WI38 (cell line): ENCODE measurements at regions not wholly inside any gene's neighbourhood (a gene's known extent, or its start where the extent isn't known, plus 50 kb on each side); places are given as distances from the start of the nearest gene placed in this dataset.

Experiments
- H3K4me3 ChIP-seq: 2 replicates; pipeline ENCODE4 v1.5.1; 2011; ENCODE audit warnings: low read depth, mild to moderate bottlenecking, control low read depth, low read length
- TF ChIP-seq, protein P1 (sequence below): IDR thresholded peaks from 2 replicates; pipeline ENCODE4 v1.5.1; 2012; ENCODE audit warnings: low read depth, mild to moderate bottlenecking, control low read depth, low read length

- H3K4me3 ChIP-seq: no peak overlapping the region
- TF ChIP-seq, protein P1, sequence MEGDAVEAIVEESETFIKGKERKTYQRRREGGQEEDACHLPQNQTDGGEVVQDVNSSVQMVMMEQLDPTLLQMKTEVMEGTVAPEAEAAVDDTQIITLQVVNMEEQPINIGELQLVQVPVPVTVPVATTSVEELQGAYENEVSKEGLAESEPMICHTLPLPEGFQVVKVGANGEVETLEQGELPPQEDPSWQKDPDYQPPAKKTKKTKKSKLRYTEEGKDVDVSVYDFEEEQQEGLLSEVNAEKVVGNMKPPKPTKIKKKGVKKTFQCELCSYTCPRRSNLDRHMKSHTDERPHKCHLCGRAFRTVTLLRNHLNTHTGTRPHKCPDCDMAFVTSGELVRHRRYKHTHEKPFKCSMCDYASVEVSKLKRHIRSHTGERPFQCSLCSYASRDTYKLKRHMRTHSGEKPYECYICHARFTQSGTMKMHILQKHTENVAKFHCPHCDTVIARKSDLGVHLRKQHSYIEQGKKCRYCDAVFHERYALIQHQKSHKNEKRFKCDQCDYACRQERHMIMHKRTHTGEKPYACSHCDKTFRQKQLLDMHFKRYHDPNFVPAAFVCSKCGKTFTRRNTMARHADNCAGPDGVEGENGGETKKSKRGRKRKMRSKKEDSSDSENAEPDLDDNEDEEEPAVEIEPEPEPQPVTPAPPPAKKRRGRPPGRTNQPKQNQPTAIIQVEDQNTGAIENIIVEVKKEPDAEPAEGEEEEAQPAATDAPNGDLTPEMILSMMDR: no peak
Observed at GRCh38 chr17:77459018-77459755, 318.4 kb downstream of the SEC14L1 start.

DNA sequence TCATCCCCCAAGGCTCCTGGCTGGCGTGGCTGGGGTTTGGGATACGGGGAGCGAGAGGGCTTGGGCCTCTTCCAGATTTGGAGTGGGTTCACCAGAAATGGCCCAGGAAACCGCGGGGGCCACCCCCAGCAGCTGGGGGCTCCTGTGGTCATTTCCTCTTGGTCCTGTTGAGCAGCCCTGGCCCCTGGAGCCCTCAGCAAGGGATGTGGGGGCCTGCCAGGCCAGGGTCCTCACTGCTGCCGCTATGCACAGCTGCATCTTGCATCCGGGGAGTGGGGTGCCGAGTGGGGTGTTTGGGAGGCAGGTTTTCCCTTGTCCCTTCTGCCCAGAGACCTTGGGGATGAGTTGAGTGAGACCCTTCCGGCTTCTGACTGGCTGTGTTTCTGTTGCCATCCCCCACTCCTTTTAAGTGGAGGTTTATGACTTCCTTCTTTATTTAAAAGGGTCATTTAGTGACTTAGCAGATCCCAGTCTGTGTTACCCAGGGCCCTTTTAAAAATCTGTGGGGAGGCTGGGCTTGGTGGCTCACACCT lies 319.8 kb downstream of the SEC14L1 start:
- no peak overlapping the region for H3K4me3 ChIP-seq
- TF ChIP-seq, protein P1: no peak

- TF ChIP-seq, protein P1: no peak
- H3K4me3 ChIP-seq: no peak overlapping the region
Observed at GRCh38 chr17:77461277-77462057, 320.7 kb downstream of the SEC14L1 start.

DNA sequence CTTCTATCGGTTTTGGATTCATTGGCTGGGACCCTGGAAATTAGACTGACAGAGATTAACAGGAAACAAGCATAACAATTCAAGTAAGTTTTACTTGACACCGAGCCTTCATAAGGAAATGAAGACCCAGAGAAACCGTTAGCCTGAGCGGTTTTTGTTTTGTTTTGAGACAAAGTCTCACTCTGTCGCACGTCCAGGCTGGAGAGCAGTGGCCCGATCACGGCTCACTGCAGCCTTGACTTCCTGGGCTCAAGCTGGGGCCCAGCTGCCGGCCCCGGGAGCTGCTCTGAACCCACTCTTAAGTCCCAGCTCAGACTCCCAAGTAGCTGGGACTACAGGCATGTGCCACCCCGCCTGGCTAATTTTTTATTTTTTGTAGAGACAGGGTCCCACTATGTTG lies 321.3 kb downstream of the SEC14L1 start:
- TF ChIP-seq, protein P1: no peak

GRCh38 chr17:77462553-77463497 lies 322.1 kb downstream of the SEC14L1 start:
- TF ChIP-seq, protein P1: no peak
- no peak overlapping the region for H3K4me3 ChIP-seq

More for the DNA sequence above, 321.3 kb downstream of the SEC14L1 start:
- no peak overlapping the region for H3K4me3 ChIP-seq

GRCh38 chr17:77464988-77465357 lies 324.2 kb downstream of the SEC14L1 start:
- no peak overlapping the region for H3K4me3 ChIP-seq
- TF ChIP-seq, protein P1: no peak
